Endometrial microvascular endothelial cells (primary cell): ENCODE measurements at regions not wholly inside any gene's neighbourhood (a gene's known extent, or its start where the extent isn't known, plus 50 kb on each side); places are given as distances from the start of the nearest gene placed in this dataset.

Experiments
- in situ Hi-C: cut with HindIII; loops from 2 replicates; pipeline ENCODE4 v1.10.0; 2017; ENCODE audit warnings: low sequenced_read_pairs, low pct_unique_long_range_greater_than_20kb; ENCODE audit errors: inconsistent ontology term

- in situ Hi-C loops, result no loop called here
Observed at GRCh38 chr5:144882739-144883283, 712.1 kb downstream of the KCTD16 start.

- in situ Hi-C loops, result no loop called here
Observed at GRCh38 chr5:144880513-144880912, 709.8 kb downstream of the KCTD16 start.

GRCh38 chr5:144876990-144877389 is 706.3 kb downstream of the KCTD16 start:
- in situ Hi-C loops, result no loop called here

- in situ Hi-C loops, result no loop called here
Observed at GRCh38 chr5:144873076-144873475, 702.4 kb downstream of the KCTD16 start.

GRCh38 chr5:144864118-144864517 is 693.4 kb downstream of the KCTD16 start:
- in situ Hi-C loops, result no loop called here

GRCh38 chr5:144857454-144857853 is 686.8 kb downstream of the KCTD16 start:
- in situ Hi-C loops, result no loop called here

- in situ Hi-C loops, result no loop called here
Observed at GRCh38 chr5:144844086-144844485, 673.4 kb downstream of the KCTD16 start.

GRCh38 chr5:144832416-144832815 is 661.7 kb downstream of the KCTD16 start:
- in situ Hi-C loops, result no loop called here

- in situ Hi-C loops, result no loop called here
Observed at GRCh38 chr5:144831650-144832049, 661.0 kb downstream of the KCTD16 start.

- in situ Hi-C loops, result no loop called here
Observed at GRCh38 chr5:144822503-144822902, 651.8 kb downstream of the KCTD16 start.

- in situ Hi-C loops, result no loop called here
Observed at GRCh38 chr5:144820278-144820677, 649.6 kb downstream of the KCTD16 start.

- in situ Hi-C loops, result no loop called here
Observed at GRCh38 chr5:144815131-144815530, 644.5 kb downstream of the KCTD16 start.

GRCh38 chr5:144812763-144813162 is 642.1 kb downstream of the KCTD16 start:
- in situ Hi-C loops, result no loop called here

- in situ Hi-C loops, result no loop called here
Observed at GRCh38 chr5:144800169-144800568, 629.5 kb downstream of the KCTD16 start.

- in situ Hi-C loops, result no loop called here
Observed at GRCh38 chr5:144798595-144798994, 627.9 kb downstream of the KCTD16 start.

GRCh38 chr5:144794922-144795321 is 624.2 kb downstream of the KCTD16 start:
- in situ Hi-C loops, result no loop called here

- in situ Hi-C loops, result no loop called here
Observed at GRCh38 chr5:144788556-144788955, 617.9 kb downstream of the KCTD16 start.

- in situ Hi-C loops, result no loop called here
Observed at GRCh38 chr5:144788046-144788445, 617.4 kb downstream of the KCTD16 start.

- in situ Hi-C loops, result no loop called here
Observed at GRCh38 chr5:144779368-144779767, 608.7 kb downstream of the KCTD16 start.

GRCh38 chr5:144778561-144778960 is 607.9 kb downstream of the KCTD16 start:
- in situ Hi-C loops, result no loop called here

GRCh38 chr5:144774197-144774596 is 603.5 kb downstream of the KCTD16 start:
- in situ Hi-C loops, result no loop called here
